ENCODE measurements at regions not wholly inside any gene's neighbourhood (a gene's known extent, or its start where the extent isn't known, plus 50 kb on each side); places are given as distances from the start of the nearest gene placed in this dataset.

- H3K27ac Mint-ChIP-seq: no peak overlapping the region
- no peaks in the 10 kb centered on the region for H3K36me3 Mint-ChIP-seq
- no peak for DNase-seq (ENCODE audit: extremely low spot score, unreplicated experiment)
- H3K4me1 Mint-ChIP-seq (ENCODE audit: unreplicated experiment): no peaks in the 10 kb centered on the region
- peaks cover 56% of the 10 kb centered on the region for H3K27me3 Mint-ChIP-seq
- H3K4me3 Mint-ChIP-seq: peak overlapping the region; percentile 95
- TF ChIP-seq CTCF (conservative IDR thresholded peaks at IDR 0.05): no peak
- H3K9me3 Mint-ChIP-seq: no peaks in the 10 kb centered on the region
Observed at GRCh38 chr12:77325511-77326236, 260.3 kb upstream of the E2F7 start.

DNA sequence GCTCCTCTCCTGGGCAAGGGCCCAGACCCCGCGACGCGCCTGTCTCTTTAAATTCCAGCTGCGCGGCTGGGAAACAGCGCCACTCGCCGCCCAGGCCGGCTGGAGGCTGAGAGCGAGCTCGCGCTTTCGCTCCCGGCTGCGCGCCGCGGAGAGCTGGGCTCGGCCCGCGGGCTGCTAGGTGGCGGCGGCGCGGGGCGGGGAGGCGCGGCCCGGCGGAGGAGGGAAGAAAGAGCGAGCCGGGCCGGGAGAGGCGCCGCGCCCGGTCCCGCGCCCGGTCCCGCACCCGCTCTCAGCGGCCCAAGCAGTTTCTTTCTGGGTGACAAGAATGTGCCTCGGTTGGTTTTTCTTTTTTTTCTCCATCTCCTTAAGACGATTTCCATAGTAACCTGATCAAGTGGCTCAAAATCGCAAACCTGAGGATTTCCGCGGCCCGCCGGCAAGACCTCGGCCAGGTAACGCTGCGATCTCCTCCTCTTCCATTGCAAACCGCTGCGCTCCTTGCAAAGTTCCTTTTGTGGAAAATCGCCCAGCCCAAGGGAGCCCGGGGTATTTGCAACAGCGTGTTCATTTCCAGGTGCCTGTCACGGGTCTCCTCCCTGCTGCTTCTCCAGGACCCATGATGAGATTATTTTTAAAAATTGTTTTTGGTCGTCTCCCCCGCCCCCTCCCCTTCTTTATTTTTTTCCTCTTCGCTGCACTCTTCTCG, 259.5 kb upstream of the E2F7 start:
- H3K4me1 Mint-ChIP-seq (ENCODE audit: unreplicated experiment): no peaks in the 10 kb centered on the region
- H3K9me3 Mint-ChIP-seq: no peaks in the 10 kb centered on the region
- peak; percentile 79 for DNase-seq (ENCODE audit: extremely low spot score, unreplicated experiment)
- H3K4me3 Mint-ChIP-seq: peak overlapping the region; percentile 95
- peak; percentile 67 for TF ChIP-seq CTCF (conservative IDR thresholded peaks at IDR 0.05)
- H3K36me3 Mint-ChIP-seq: no peaks in the 10 kb centered on the region
- peaks cover 56% of the 10 kb centered on the region for H3K27me3 Mint-ChIP-seq
- H3K27ac Mint-ChIP-seq: peak overlapping the region; percentile 75

- Mint-ChIP-seq H3K27ac (no peak overlapping the region), H3K27me3 (peaks cover 56% of the 10 kb centered on the region), H3K4me1 (ENCODE audit: unreplicated experiment) (no peaks in the 10 kb centered on the region), H3K36me3 (no peaks in the 10 kb centered on the region), H3K9me3 (no peaks in the 10 kb centered on the region), H3K4me3 (peak overlapping the region; percentile 80)
- no peak for DNase-seq (ENCODE audit: extremely low spot score, unreplicated experiment)
- TF ChIP-seq CTCF (conservative IDR thresholded peaks at IDR 0.05): no peak
Observed at GRCh38 chr12:77324416-77324762, 259.0 kb upstream of the E2F7 start.

GRCh38 chr12:77323788-77324415, 258.5 kb upstream of the E2F7 start:
- Mint-ChIP-seq H3K4me1 (ENCODE audit: unreplicated experiment) (peaks cover 4% of the 10 kb centered on the region), H3K4me3 (peak overlapping the region; percentile 80), H3K27me3 (peaks cover 55% of the 10 kb centered on the region), H3K9me3 (no peaks in the 10 kb centered on the region), H3K36me3 (no peaks in the 10 kb centered on the region), H3K27ac (no peak overlapping the region)
- no peak for DNase-seq (ENCODE audit: extremely low spot score, unreplicated experiment)
- TF ChIP-seq CTCF (conservative IDR thresholded peaks at IDR 0.05): no peak

GRCh38 chr12:77319166-77319565, 253.8 kb upstream of the E2F7 start:
- Mint-ChIP-seq H3K27me3 (peaks cover 18% of the 10 kb centered on the region), H3K36me3 (no peaks in the 10 kb centered on the region), H3K9me3 (no peaks in the 10 kb centered on the region), H3K4me3 (no peak overlapping the region), H3K4me1 (ENCODE audit: unreplicated experiment) (peaks cover 4% of the 10 kb centered on the region), H3K27ac (no peak overlapping the region)
- DNase-seq (ENCODE audit: extremely low spot score, unreplicated experiment): no peak
- no peak for TF ChIP-seq CTCF (conservative IDR thresholded peaks at IDR 0.05)
